ENCODE measurements at regions not wholly inside any gene's neighbourhood (a gene's known extent, or its start where the extent isn't known, plus 50 kb on each side); places are given as distances from the start of the nearest gene placed in this dataset.

- TF ChIP-seq, protein P1, sequence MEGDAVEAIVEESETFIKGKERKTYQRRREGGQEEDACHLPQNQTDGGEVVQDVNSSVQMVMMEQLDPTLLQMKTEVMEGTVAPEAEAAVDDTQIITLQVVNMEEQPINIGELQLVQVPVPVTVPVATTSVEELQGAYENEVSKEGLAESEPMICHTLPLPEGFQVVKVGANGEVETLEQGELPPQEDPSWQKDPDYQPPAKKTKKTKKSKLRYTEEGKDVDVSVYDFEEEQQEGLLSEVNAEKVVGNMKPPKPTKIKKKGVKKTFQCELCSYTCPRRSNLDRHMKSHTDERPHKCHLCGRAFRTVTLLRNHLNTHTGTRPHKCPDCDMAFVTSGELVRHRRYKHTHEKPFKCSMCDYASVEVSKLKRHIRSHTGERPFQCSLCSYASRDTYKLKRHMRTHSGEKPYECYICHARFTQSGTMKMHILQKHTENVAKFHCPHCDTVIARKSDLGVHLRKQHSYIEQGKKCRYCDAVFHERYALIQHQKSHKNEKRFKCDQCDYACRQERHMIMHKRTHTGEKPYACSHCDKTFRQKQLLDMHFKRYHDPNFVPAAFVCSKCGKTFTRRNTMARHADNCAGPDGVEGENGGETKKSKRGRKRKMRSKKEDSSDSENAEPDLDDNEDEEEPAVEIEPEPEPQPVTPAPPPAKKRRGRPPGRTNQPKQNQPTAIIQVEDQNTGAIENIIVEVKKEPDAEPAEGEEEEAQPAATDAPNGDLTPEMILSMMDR (IDR thresholded peaks at IDR 0.05) = no peak
- no peak for TF ChIP-seq POLR2A (IDR thresholded peaks at IDR 0.05)
These were observed 148.4 kb upstream of the SPRED2 start for GRCh38 chr2:65580824-65581223.

Data from Peyer's patch (tissue), 4 donors.